ENCODE measurements at regions not wholly inside any gene's neighbourhood (a gene's known extent, or its start where the extent isn't known, plus 50 kb on each side); places are given as distances from the start of the nearest gene placed in this dataset.
"Not testable (repeated sequence)": the region's sequence is repeated elsewhere in the genome, so short reads cannot be mapped to it uniquely, and the experiment has no call there.

- peak; percentile 85 for DNase-seq
Observed at GRCh38 chr6:27720607-27721580, 191.3 kb downstream of the OR2B2 start.

- DNase-seq = peak; percentile 57
Observed at GRCh38 chr6:27719039-27719438, 193.2 kb downstream of the OR2B2 start.

GRCh38 chr6:27706431-27706830, 205.8 kb downstream of the OR2B2 start:
- DNase-seq = no peak

- DNase-seq = no peak
Observed at GRCh38 chr6:27700337-27700736, 211.9 kb downstream of the OR2B2 start.

- no peak for DNase-seq
Observed at GRCh38 chr6:27694547-27694874, 217.7 kb downstream of the OR2B2 start.

GRCh38 chr6:27693766-27694546, 218.2 kb downstream of the OR2B2 start:
- peak; percentile 57 for DNase-seq

GRCh38 chr6:27692133-27692532, 219.2 kb upstream of the ZNF184 start:
- not testable (repeated sequence) for DNase-seq

- DNase-seq = peak; percentile 93
Observed at GRCh38 chr6:27688014-27688586, 215.2 kb upstream of the ZNF184 start.

- peak; percentile 92 for DNase-seq
Observed at GRCh38 chr6:27687154-27688013, 214.5 kb upstream of the ZNF184 start.

GRCh38 chr6:27685279-27685678, 212.4 kb upstream of the ZNF184 start:
- no peak for DNase-seq

GRCh38 chr6:27684264-27685211, 211.6 kb upstream of the ZNF184 start:
- peak; percentile 90 for DNase-seq

- no peak for DNase-seq
Observed at GRCh38 chr6:27679964-27680694, 207.2 kb upstream of the ZNF184 start.

- DNase-seq = no peak
Observed at GRCh38 chr6:27679308-27679963, 206.5 kb upstream of the ZNF184 start.

GRCh38 chr6:27678469-27678868, 205.6 kb upstream of the ZNF184 start:
- no peak for DNase-seq

GRCh38 chr6:27674882-27675281, 202.0 kb upstream of the ZNF184 start:
- DNase-seq = no peak

GRCh38 chr6:27672113-27672799, 199.4 kb upstream of the ZNF184 start:
- peak; percentile 81 for DNase-seq

- no peak for DNase-seq
Observed at GRCh38 chr6:27669624-27670301, 196.9 kb upstream of the ZNF184 start.

- DNase-seq = no peak
Observed at GRCh38 chr6:27669295-27669623, 196.4 kb upstream of the ZNF184 start.
